Heart left ventricle (tissue), 16 donors: ENCODE measurements at regions not wholly inside any gene's neighbourhood (a gene's known extent, or its start where the extent isn't known, plus 50 kb on each side); places are given as distances from the start of the nearest gene placed in this dataset.

Source experiments
- ATAC-seq, 4 donors: fragments of 200-7000 bp; cut with Tn5 transposase; one replicate each; pipeline ENCODE4 v1.9.1; 2020 to 2022; ENCODE audit warnings: moderate library complexity in 4 of 4, mild to moderate bottlenecking in 3 of 4, moderate number of reproducible peaks in 1 of 4
- DNase-seq, 5 donors: peaks; one replicate each; pipeline ENCODE4 v3.0.0-alpha.2; 2020
- H3K27ac ChIP-seq, 12 donors: fragments of 200-600 bp; sonication (generic) in 4 of 12; one replicate each; pipeline versions ENCODE4 v1.5.0 to v1.8.0; 2016 to 2022; ENCODE audit warnings: mild to moderate bottlenecking in 2 of 12
- H3K27me3 ChIP-seq, 9 donors: fragments of 200-600 bp; sonication (generic) in 2 of 9; one replicate each; pipeline versions ENCODE4 v1.5.1 to v1.8.0; 2016 to 2022; ENCODE audit warnings: mild to moderate bottlenecking in 3 of 9
- H3K36me3 ChIP-seq, 9 donors: fragments of 200-600 bp; sonication (generic) in 2 of 9; one replicate each; pipeline versions ENCODE4 v1.5.0 to v1.8.0; 2018 to 2022; ENCODE audit warnings: mild to moderate bottlenecking in 2 of 9
- H3K4me1 ChIP-seq, 12 donors: fragments of 200-600 bp; sonication (generic) in 4 of 12; one replicate each; pipeline versions ENCODE4 v1.5.0 to v1.8.0; 2016 to 2022; ENCODE audit warnings: mild to moderate bottlenecking in 3 of 12
- H3K4me3 ChIP-seq, 12 donors: fragments of 200-600 bp; sonication (generic) in 4 of 12; one replicate each; pipeline versions ENCODE4 v1.5.0 to v1.8.0; 2017 to 2022; ENCODE audit warnings: mild to moderate bottlenecking in 9 of 12, moderate library complexity in 4 of 12
- H3K9me3 ChIP-seq, 12 donors: fragments of 200-600 bp; sonication (generic) in 4 of 12; one replicate each; pipeline versions ENCODE4 v1.5.0 to v1.8.0; 2016 to 2022; ENCODE audit warnings: mild to moderate bottlenecking in 1 of 12
- CTCF ChIP-seq, 12 donors: fragments of 200-600 bp; sonication (generic) in 4 of 12; IDR thresholded peaks; one replicate each; pipeline versions ENCODE4 v1.5.0 to v1.8.0; 2018 to 2022; ENCODE audit warnings: antibody characterized with exemption in 12 of 12, mild to moderate bottlenecking in 5 of 12
- POLR2A ChIP-seq, 2 donors: fragments of 450-650 bp; IDR thresholded peaks; one replicate each; pipeline ENCODE4 v1.6.1; 2017; ENCODE audit warnings: antibody characterized with exemption in 2 of 2, mild to moderate bottlenecking in 2 of 2, moderate library complexity in 2 of 2
- WGBS, 4 donors: extraction: QIAGEN DNeasy Blood & Tissue Kit in 2 of 4; methylation state at CpG; one replicate each; pipeline versions ENCODE4 v1.1.5 to v1.1.7; 2013 to 2018; 5-methylcytosine and 5-hydroxymethylcytosine counted together
- intact Hi-C, 10 donors: fragments of 100-400 bp; cut with DNase I; formaldehyde crosslinking; loops; one replicate each; pipeline versions ENCODE4 v1.11.1 to v1.14.2; 2022
- donor health status: ischemic (EF 13 %, LVEDD 7.1; RV severe dilation, severe dysfunction).
- donor health status: healthy with polysubstance abuse.
- donor health status: DM: no; HTN: yes; CAD: no.
- donor health status: DM: no; HTN: no; CAD: no.
- donor health status: ischemic (EF 25% LVEDD 6.9; RV normal size, moderate dysfunction).
- donor health status: ischemic (EF 25% LVEDD 5.7; RV mildly dilated, moderate dysfunction).
- donor health status: healthy.
- donor health status: DM: yes; HTN: yes; CAD: no.
- donor health status: ischemic (EF 35%, LVEDD 5.7; RV mildly dilated, moderate dysfunction).
- donor health status: nonischemic (EF 11% LVEDD 7.7; RV severe dilation, severe dysfunction).
- donor health status: DM: yes; HTN: yes; CAD: no.
- donor health status: PGD.
- donor health status: ischemic (EF 29% LVEDD 5.4; RV normal size, mild dysfunction).
- donor health status: nonischemic (EF 23%, LVEDD 6.1; RV moderate dilation, normal function).

GRCh38 chr7:45235905-45236304 is 78.3 kb downstream of the RAMP3 start:
- ATAC-seq (no peak), DNase-seq (no peak)
- Histone ChIP-seq H3K27ac (no peak overlapping the region), H3K4me1 (peaks cover 0 to 27% (median 8%) of the 10 kb centered on the region in 12 donors), H3K4me3 (no peak overlapping the region), H3K9me3 (no peaks in the 10 kb centered on the region), H3K27me3 (peaks cover 0 to 11% (median 0%) of the 10 kb centered on the region in 9 donors), H3K36me3 (no peaks in the 10 kb centered on the region)
- no peak for TF ChIP-seq POLR2A (IDR thresholded peaks at IDR 0.05)
- no peak for TF ChIP-seq CTCF (IDR thresholded peaks at IDR 0.05)
- intact Hi-C loops = no loop called here

- Histone ChIP-seq H3K9me3 (no peaks in the 10 kb centered on the region), H3K27me3 (peaks cover 0 to 11% (median 0%) of the 10 kb centered on the region in 9 donors), H3K27ac (no peak overlapping the region), H3K4me3 (no peak overlapping the region), H3K4me1 (peaks cover 0 to 31% (median 9%) of the 10 kb centered on the region in 12 donors), H3K36me3 (no peaks in the 10 kb centered on the region)
- TF ChIP-seq CTCF (IDR thresholded peaks at IDR 0.05) (no peak), POLR2A (IDR thresholded peaks at IDR 0.05) (no peak)
- WGBS, 4 donors = 27 to 46% (median 34%) methylated on average over 1 of the region's 1 CpG
- ATAC-seq (no peak), DNase-seq (no peak)
- intact Hi-C loops = no loop called here
Measured at GRCh38 chr7:45236666-45237065, 79.1 kb downstream of the RAMP3 start.

GRCh38 chr7:45237788-45238461 is 80.3 kb downstream of the RAMP3 start:
- Histone ChIP-seq H3K4me1 (peaks cover 0 to 40% (median 15%) of the 10 kb centered on the region in 12 donors), H3K27me3 (peaks cover 0 to 11% (median 0%) of the 10 kb centered on the region in 9 donors), H3K27ac (peak overlapping the region in 2 of 12 donors; percentile 4 to 30)

More at GRCh38 chr7:45237788-45238461, 80.3 kb downstream of the RAMP3 start:
- TF ChIP-seq CTCF (IDR thresholded peaks at IDR 0.05) (no peak), POLR2A (IDR thresholded peaks at IDR 0.05) (no peak)
- DNase-seq = no peak
- Histone ChIP-seq H3K4me3 (no peak overlapping the region), H3K36me3 (no peaks in the 10 kb centered on the region), H3K9me3 (no peaks in the 10 kb centered on the region)
- WGBS, 4 donors = 70 to 78% (median 78%) methylated on average over 13 of the region's 13 CpGs
- intact Hi-C loops = loop anchor here in 1 of 10 donors (2.0 kb wide), 1 partner anchor 27 kb away; no protein-coding TSS in a partner anchor
- ATAC-seq = no peak
